ENCODE measurements at regions not wholly inside any gene's neighbourhood (a gene's known extent, or its start where the extent isn't known, plus 50 kb on each side); places are given as distances from the start of the nearest gene placed in this dataset.

GRCh38 chr5:162721125-162721524, 653.6 kb downstream of the GABRG2 start (continued):
- TF ChIP-seq MAZ (IDR thresholded peaks at IDR 0.05; ENCODE audit: borderline replicate concordance, low read depth, low read length) = no peak
- TF ChIP-seq PBX3 (IDR thresholded peaks at IDR 0.05) = no peak
- no peak for TF ChIP-seq RFX5 (IDR thresholded peaks at IDR 0.05)
- TF ChIP-seq RARB (CRISPR knock-in tag; IDR thresholded peaks at IDR 0.05) = no peak
- TF ChIP-seq MAX (IDR thresholded peaks at IDR 0.05) = no peak
- no peak for TF ChIP-seq FOSB (CRISPR knock-in tag; IDR thresholded peaks at IDR 0.05)
- TF ChIP-seq HOXB5 (CRISPR knock-in tag; IDR thresholded peaks at IDR 0.05) = no peak

DNA sequence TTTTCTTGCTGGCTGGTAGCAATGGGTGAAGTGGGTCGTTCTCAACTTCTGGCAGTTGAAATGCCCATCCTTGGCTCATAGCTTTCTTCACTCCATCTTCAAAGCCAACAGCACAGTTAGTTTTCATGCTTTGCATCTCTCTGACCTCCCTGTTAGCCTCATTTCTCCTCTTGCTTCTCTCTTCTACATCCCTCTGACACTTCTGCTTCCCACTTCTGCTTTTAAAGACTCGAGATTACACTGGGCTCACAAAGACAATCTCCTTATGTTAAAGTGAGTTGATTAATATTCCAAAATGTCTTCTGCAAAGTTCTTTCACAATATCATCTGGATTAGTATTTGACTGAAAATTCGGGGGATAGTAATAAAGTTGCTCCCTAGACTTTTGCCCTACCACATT, 684.8 kb upstream of the CCNG1 start:
- DNase-seq (ENCODE audit: low read depth in 1 of 2, low spot score in 1 of 2) (no peak), FAIRE-seq (no peak), ATAC-seq (no peak)
- Histone ChIP-seq H3K4me3 (no peak overlapping the region), H3K27ac (no peak overlapping the region), H3K4me2 (no peak overlapping the region), H3K4me1 (no peaks in the 10 kb centered on the region), H3K9me3 (peaks cover 3% of the 10 kb centered on the region; the same call in 1 of the 3 replicates)
- WGBS (ENCODE audit: missing lambda C conversion rate) = 2% methylated on average over 3 of the region's 3 CpGs
- ChIA-PET POLR2A (no interaction called here), CTCF (no interaction called here)
- TF ChIP-seq FOSL2 (IDR thresholded peaks at IDR 0.05) (no peak), FOSL2 (CRISPR knock-in tag; IDR thresholded peaks at IDR 0.05) (no peak), RFX5 (IDR thresholded peaks at IDR 0.05) (no peak), ESRRA (IDR thresholded peaks at IDR 0.05; ENCODE audit: borderline replicate concordance, low read length) (no peak), KDM5A (IDR thresholded peaks at IDR 0.05) (no peak)
- TF ChIP-seq, protein P1, sequence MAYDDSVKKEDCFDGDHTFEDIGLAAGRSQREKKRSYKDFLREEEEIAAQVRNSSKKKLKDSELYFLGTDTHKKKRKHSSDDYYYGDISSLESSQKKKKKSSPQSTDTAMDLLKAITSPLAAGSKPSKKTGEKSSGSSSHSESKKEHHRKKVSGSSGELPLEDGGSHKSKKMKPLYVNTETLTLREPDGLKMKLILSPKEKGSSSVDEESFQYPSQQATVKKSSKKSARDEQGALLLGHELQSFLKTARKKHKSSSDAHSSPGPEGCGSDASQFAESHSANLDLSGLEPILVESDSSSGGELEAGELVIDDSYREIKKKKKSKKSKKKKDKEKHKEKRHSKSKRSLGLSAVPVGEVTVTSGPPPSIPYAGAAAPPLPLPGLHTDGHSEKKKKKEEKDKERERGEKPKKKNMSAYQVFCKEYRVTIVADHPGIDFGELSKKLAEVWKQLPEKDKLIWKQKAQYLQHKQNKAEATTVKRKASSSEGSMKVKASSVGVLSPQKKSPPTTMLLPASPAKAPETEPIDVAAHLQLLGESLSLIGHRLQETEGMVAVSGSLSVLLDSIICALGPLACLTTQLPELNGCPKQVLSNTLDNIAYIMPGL (CRISPR knock-in tag; IDR thresholded peaks at IDR 0.05; ENCODE audit: borderline replicate concordance) = no peak

- H3K9me3 ChIP-seq = no peaks in the 10 kb centered on the region
- H3K4me1 ChIP-seq = no peaks in the 10 kb centered on the region
- H3K27ac ChIP-seq = no peak overlapping the region
- ChIA-PET CTCF (no interaction called here), POLR2A (no interaction called here)
- DNase-seq (ENCODE audit: low read depth in 1 of 2, low spot score in 1 of 2) (no peak), FAIRE-seq (no peak), ATAC-seq (no peak)
- 3% methylated on average over 5 of the region's 5 CpGs for WGBS (ENCODE audit: missing lambda C conversion rate)
- no peak overlapping the region for H3K4me3 ChIP-seq
- no peak overlapping the region for H3K4me2 ChIP-seq
- TF ChIP-seq ZSCAN20 (CRISPR knock-in tag; IDR thresholded peaks at IDR 0.05) (no peak), REST (IDR thresholded peaks at IDR 0.05) (no peak), POLR2A (IDR thresholded peaks at IDR 0.05; ENCODE audit: low read length) (no peak)
These were observed 675.3 kb upstream of the CCNG1 start for GRCh38 chr5:162762119-162762518.

- Histone ChIP-seq H3K27ac (no peak overlapping the region), H3K4me1 (no peaks in the 10 kb centered on the region), H3K4me2 (no peak overlapping the region), H3K4me3 (no peak overlapping the region), H3K9me3 (no peaks in the 10 kb centered on the region)
- 0% methylated on average over 4 of the region's 4 CpGs for WGBS (ENCODE audit: missing lambda C conversion rate)
- FAIRE-seq (no peak), DNase-seq (ENCODE audit: low read depth in 1 of 2, low spot score in 1 of 2) (no peak), ATAC-seq (no peak)
- POLR2A ChIA-PET = no interaction called here
- CTCF ChIA-PET = no interaction called here
- TF ChIP-seq CBX2 (IDR thresholded peaks at IDR 0.05; ENCODE audit: borderline replicate concordance, low read depth) = no peak
- TF ChIP-seq CEBPB (IDR thresholded peaks at IDR 0.05) = no peak
- TF ChIP-seq MAFK (IDR thresholded peaks at IDR 0.05; ENCODE audit: partially characterized antibody) = no peak
- no peak for TF ChIP-seq TFCP2L1 (CRISPR knock-in tag; IDR thresholded peaks at IDR 0.05)
- TF ChIP-seq RAD21 (conservative IDR thresholded peaks at IDR 0.05 in 1 of 2, IDR thresholded peaks at IDR 0.05 in 1 of 2) = no peak
- TF ChIP-seq SREBF2 (IDR thresholded peaks at IDR 0.05) = no peak
- TF ChIP-seq MAX (IDR thresholded peaks at IDR 0.05) = no peak
- no peak for TF ChIP-seq SMC3 (IDR thresholded peaks at IDR 0.05)
- TF ChIP-seq HOXA7 (CRISPR knock-in tag; IDR thresholded peaks at IDR 0.05) = no peak
- no peak for TF ChIP-seq PHF8 (IDR thresholded peaks at IDR 0.05; ENCODE audit: borderline replicate concordance, low read depth)
- TF ChIP-seq FOXS1 (CRISPR knock-in tag; IDR thresholded peaks at IDR 0.05) = no peak
- no peak for TF ChIP-seq CBX8 (IDR thresholded peaks at IDR 0.05)
- TF ChIP-seq USF2 (IDR thresholded peaks at IDR 0.05) = no peak
- no peak for TF ChIP-seq EHMT2 (IDR thresholded peaks at IDR 0.05; ENCODE audit: low read depth)
- TF ChIP-seq EHF (CRISPR knock-in tag; IDR thresholded peaks at IDR 0.05) = no peak
These were observed 668.4 kb upstream of the CCNG1 start for GRCh38 chr5:162769019-162769418.
